ENCODE measurements at regions not wholly inside any gene's neighbourhood (a gene's known extent, or its start where the extent isn't known, plus 50 kb on each side); places are given as distances from the start of the nearest gene placed in this dataset.

DNA sequence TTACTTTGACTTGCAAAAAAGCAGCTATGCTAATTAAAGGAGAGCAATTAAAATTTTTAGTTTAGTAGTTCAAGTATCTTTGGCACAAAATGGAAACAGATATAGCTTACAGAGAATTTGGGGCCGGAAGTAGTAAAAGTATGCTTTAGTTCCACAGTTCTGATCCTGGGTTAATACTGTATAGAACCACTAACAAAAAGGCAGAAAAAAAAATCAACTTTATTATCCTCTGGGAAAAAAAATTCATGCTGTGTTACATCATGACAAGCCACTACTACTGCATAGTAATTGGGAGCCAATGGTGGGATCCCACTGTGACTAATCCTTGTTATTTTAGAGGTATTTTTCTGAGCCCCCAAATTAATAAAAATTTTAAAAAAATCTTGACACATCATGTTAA lies 246.8 kb upstream of the PRDM9 start:
- Histone ChIP-seq H3K4me2 (ENCODE audit: unreplicated experiment) (no peak overlapping the region), H3K9me3 (ENCODE audit: low read depth) (no peaks in the 10 kb centered on the region), H3K79me2 (ENCODE audit: insufficient read depth) (no peaks in the 10 kb centered on the region), H3K4me1 (ENCODE audit: insufficient read depth) (no peaks in the 10 kb centered on the region), H3F3A (ENCODE audit: insufficient read depth) (no peaks in the 10 kb centered on the region), H3K9me2 (ENCODE audit: insufficient read depth) (no peaks in the 10 kb centered on the region), H3K4me3 (no peak overlapping the region), H3K27ac (no peak overlapping the region), H3K27me3 (replicated peaks; ENCODE audit: insufficient read depth) (no peaks in the 10 kb centered on the region), H2AFZ (no peak overlapping the region), H4K20me1 (ENCODE audit: insufficient read depth) (no peaks in the 10 kb centered on the region), H3K9ac (no peak overlapping the region), H3K36me3 (ENCODE audit: low read depth) (no peaks in the 10 kb centered on the region)
- DNase-seq = no peak
- in situ Hi-C loops (cut with MboI) = no loop called here
- TF ChIP-seq EZH2phosphoT487 (IDR thresholded peaks at IDR 0.05; ENCODE audit: insufficient read depth, low read depth) = no peak
- TF ChIP-seq EZH2 (IDR thresholded peaks at IDR 0.05; ENCODE audit: insufficient read depth, poor library complexity, severe bottlenecking) = no peak
- 22 to 40% methylated on average over 1 of the region's 1 CpG for WGBS, 2 experiments (ENCODE audit: low coverage in 1 of 2, low lambda C conversion rate in 2 of 2, missing lambda C conversion rate in 2 of 2)

DNA sequence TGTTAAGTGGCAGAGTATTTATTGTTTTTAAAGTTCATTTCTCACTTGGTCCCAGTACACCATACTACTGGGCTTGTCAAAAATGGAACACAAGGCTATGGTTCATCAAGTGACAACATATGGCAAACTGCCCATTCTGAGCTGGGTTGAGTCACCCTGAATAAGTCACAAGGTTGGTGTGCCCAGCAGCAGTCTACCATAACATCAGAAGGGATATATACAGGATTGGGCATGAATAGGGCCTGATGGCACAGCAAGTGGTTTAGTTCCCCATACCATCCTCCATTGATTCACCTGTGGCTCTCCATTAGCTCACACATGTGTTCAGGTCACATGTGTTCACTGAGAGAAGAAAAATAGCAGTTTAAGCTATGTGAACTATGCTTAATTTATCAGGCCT lies 249.8 kb upstream of the PRDM9 start:
- Histone ChIP-seq H3K27ac (no peak overlapping the region), H3K9me3 (ENCODE audit: low read depth) (no peaks in the 10 kb centered on the region), H3K4me2 (ENCODE audit: unreplicated experiment) (no peak overlapping the region), H3K27me3 (replicated peaks; ENCODE audit: insufficient read depth) (no peaks in the 10 kb centered on the region), H4K20me1 (ENCODE audit: insufficient read depth) (no peaks in the 10 kb centered on the region), H3K36me3 (ENCODE audit: low read depth) (no peaks in the 10 kb centered on the region), H2AFZ (no peak overlapping the region), H3K4me3 (no peak overlapping the region), H3K9ac (no peak overlapping the region), H3K79me2 (ENCODE audit: insufficient read depth) (no peaks in the 10 kb centered on the region), H3K9me2 (ENCODE audit: insufficient read depth) (no peaks in the 10 kb centered on the region), H3F3A (ENCODE audit: insufficient read depth) (no peaks in the 10 kb centered on the region), H3K4me1 (ENCODE audit: insufficient read depth) (no peaks in the 10 kb centered on the region)
- DNase-seq = no peak
- in situ Hi-C loops (cut with MboI) = no loop called here
- no peak for TF ChIP-seq EZH2phosphoT487 (IDR thresholded peaks at IDR 0.05; ENCODE audit: insufficient read depth, low read depth)

GRCh38 chr5:23253621-23254198 lies 253.7 kb upstream of the PRDM9 start:
- TF ChIP-seq EZH2phosphoT487 (IDR thresholded peaks at IDR 0.05; ENCODE audit: insufficient read depth, low read depth) (no peak), EZH2 (IDR thresholded peaks at IDR 0.05; ENCODE audit: insufficient read depth, poor library complexity, severe bottlenecking) (no peak)
- 32 to 34% methylated on average over 1 of the region's 1 CpG for WGBS, 2 experiments (ENCODE audit: low coverage in 1 of 2, low lambda C conversion rate in 2 of 2, missing lambda C conversion rate in 2 of 2)
- H3K4me2 ChIP-seq (ENCODE audit: unreplicated experiment) = no peak overlapping the region

GRCh38 chr5:23242891-23243290 lies 264.5 kb upstream of the PRDM9 start:
- in situ Hi-C loops (cut with MboI) = no loop called here
- no peaks in the 10 kb centered on the region for H3K27me3 ChIP-seq (replicated peaks; ENCODE audit: insufficient read depth)
- WGBS, 2 experiments (ENCODE audit: low coverage in 1 of 2, low lambda C conversion rate in 2 of 2, missing lambda C conversion rate in 2 of 2) = 32 to 36% methylated on average over 2 of the region's 2 CpGs

More at GRCh38 chr5:23253621-23254198, 253.7 kb upstream of the PRDM9 start:
- Histone ChIP-seq H3F3A (ENCODE audit: insufficient read depth) (no peaks in the 10 kb centered on the region), H3K4me1 (ENCODE audit: insufficient read depth) (no peaks in the 10 kb centered on the region), H3K36me3 (ENCODE audit: low read depth) (no peaks in the 10 kb centered on the region), H3K9ac (no peak overlapping the region), H2AFZ (no peak overlapping the region), H3K79me2 (ENCODE audit: insufficient read depth) (no peaks in the 10 kb centered on the region), H3K4me3 (no peak overlapping the region), H4K20me1 (ENCODE audit: insufficient read depth) (no peaks in the 10 kb centered on the region), H3K9me3 (ENCODE audit: low read depth) (no peaks in the 10 kb centered on the region), H3K27ac (no peak overlapping the region), H3K27me3 (replicated peaks; ENCODE audit: insufficient read depth) (no peaks in the 10 kb centered on the region), H3K9me2 (ENCODE audit: insufficient read depth) (no peaks in the 10 kb centered on the region)
- DNase-seq = no peak
- in situ Hi-C loops (cut with MboI) = no loop called here

GRCh38 chr5:23235246-23235645 lies 272.2 kb upstream of the PRDM9 start:
- TF ChIP-seq EZH2 (IDR thresholded peaks at IDR 0.05; ENCODE audit: insufficient read depth, poor library complexity, severe bottlenecking) = no peak
- no peak for TF ChIP-seq EZH2phosphoT487 (IDR thresholded peaks at IDR 0.05; ENCODE audit: insufficient read depth, low read depth)
- 6 to 29% methylated on average over 1 of the region's 1 CpG for WGBS, 2 experiments (ENCODE audit: low coverage in 1 of 2, low lambda C conversion rate in 2 of 2, missing lambda C conversion rate in 2 of 2)
- H3K79me2 ChIP-seq (ENCODE audit: insufficient read depth) = no peaks in the 10 kb centered on the region

More at GRCh38 chr5:23242891-23243290, 264.5 kb upstream of the PRDM9 start:
- Histone ChIP-seq H3K9ac (no peak overlapping the region), H2AFZ (no peak overlapping the region), H3K27ac (no peak overlapping the region), H3K4me2 (ENCODE audit: unreplicated experiment) (no peak overlapping the region), H3K36me3 (ENCODE audit: low read depth) (no peaks in the 10 kb centered on the region), H3K9me3 (ENCODE audit: low read depth) (no peaks in the 10 kb centered on the region), H3K9me2 (ENCODE audit: insufficient read depth) (no peaks in the 10 kb centered on the region), H4K20me1 (ENCODE audit: insufficient read depth) (no peaks in the 10 kb centered on the region), H3F3A (ENCODE audit: insufficient read depth) (no peaks in the 10 kb centered on the region), H3K4me1 (ENCODE audit: insufficient read depth) (no peaks in the 10 kb centered on the region), H3K79me2 (ENCODE audit: insufficient read depth) (no peaks in the 10 kb centered on the region), H3K4me3 (no peak overlapping the region)
- TF ChIP-seq EZH2phosphoT487 (IDR thresholded peaks at IDR 0.05; ENCODE audit: insufficient read depth, low read depth) (no peak), EZH2 (IDR thresholded peaks at IDR 0.05; ENCODE audit: insufficient read depth, poor library complexity, severe bottlenecking) (no peak)
- DNase-seq = no peak

More at GRCh38 chr5:23235246-23235645, 272.2 kb upstream of the PRDM9 start:
- H3K4me3 ChIP-seq = no peak overlapping the region
- no peaks in the 10 kb centered on the region for H3K9me2 ChIP-seq (ENCODE audit: insufficient read depth)
- no peak overlapping the region for H3K27ac ChIP-seq
- no peak for DNase-seq
- in situ Hi-C loops (cut with MboI) = no loop called here
- H3F3A ChIP-seq (ENCODE audit: insufficient read depth) = no peaks in the 10 kb centered on the region
- no peaks in the 10 kb centered on the region for H3K27me3 ChIP-seq (replicated peaks; ENCODE audit: insufficient read depth)
- H2AFZ ChIP-seq = no peak overlapping the region
- no peaks in the 10 kb centered on the region for H3K36me3 ChIP-seq (ENCODE audit: low read depth)
- no peak overlapping the region for H3K4me2 ChIP-seq (ENCODE audit: unreplicated experiment)
- H4K20me1 ChIP-seq (ENCODE audit: insufficient read depth) = no peaks in the 10 kb centered on the region
- H3K9me3 ChIP-seq (ENCODE audit: low read depth) = no peaks in the 10 kb centered on the region
- H3K9ac ChIP-seq = no peak overlapping the region
- H3K4me1 ChIP-seq (ENCODE audit: insufficient read depth) = no peaks in the 10 kb centered on the region
